HG03159 (cell line): ENCODE measurements at regions not wholly inside any gene's neighbourhood (a gene's known extent, or its start where the extent isn't known, plus 50 kb on each side); places are given as distances from the start of the nearest gene placed in this dataset.
"Not testable (repeated sequence)": the region's sequence is repeated elsewhere in the genome, so short reads cannot be mapped to it uniquely, and the experiment has no call there.

Experiments used
- ATAC-seq: cut with Tn5 transposase; IDR thresholded peaks from one replicate; pipeline ENCODE4 v1.9.1; 2021; ENCODE audit warnings: mild to moderate bottlenecking, moderate library complexity; ENCODE audit not compliant: unreplicated experiment

DNA sequence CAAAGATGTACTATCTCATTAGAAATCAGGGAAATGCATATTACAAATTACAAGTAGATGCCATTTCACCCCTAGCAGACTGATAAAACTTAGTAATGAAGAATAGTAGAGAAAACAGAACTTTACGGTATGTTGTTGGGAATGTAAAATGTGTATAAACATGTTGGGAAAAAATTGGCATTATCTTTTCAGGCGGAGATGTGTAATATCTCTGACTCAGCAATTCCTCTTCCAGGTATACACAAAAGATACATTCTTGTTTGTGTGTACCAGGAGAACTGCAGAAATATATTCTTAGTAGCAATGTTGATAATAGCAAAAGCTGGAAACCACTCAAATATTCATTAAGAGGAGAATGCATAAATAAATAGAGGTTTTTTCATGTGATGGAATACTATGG is 204.5 kb downstream of the LPIN1 start:
- no peak for ATAC-seq

DNA sequence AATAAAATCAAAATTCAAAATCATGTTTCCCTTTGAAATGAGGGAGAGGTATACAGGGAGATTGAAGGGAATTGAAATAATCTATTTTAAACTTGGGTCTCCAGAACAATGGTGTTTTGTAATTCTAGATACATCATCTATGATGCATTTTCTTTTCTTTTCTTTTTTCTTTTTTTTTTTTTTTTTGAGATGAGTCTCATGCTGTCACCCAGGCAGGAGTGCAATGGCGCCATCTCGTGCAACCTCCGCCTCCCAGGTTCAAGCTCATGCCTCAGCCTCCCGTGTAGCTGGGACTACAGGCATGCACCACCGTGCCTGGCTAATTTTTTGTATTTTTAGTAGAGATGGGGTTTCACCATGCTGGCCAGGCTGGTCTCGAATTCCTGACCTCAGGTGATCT is 205.1 kb downstream of the LPIN1 start:
- not testable (repeated sequence) for ATAC-seq

DNA sequence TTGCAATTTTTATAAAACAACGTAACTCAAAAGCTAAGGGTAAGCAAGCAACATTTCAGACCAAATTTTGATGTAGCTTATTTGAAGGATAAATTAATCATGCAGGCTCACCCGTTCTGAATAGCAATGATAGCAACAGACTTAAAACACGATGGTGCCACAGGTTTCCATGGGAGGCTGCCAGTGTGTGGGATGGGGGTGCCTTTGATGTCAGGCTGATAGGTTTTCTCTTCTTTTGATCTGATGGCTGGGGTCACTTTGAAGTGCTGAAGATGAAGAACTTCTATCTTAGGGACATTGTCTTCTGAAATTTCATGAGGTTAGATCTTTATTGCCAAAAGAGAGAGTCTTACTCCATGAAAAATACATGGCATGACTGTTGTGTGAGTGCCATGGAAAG is 206.8 kb downstream of the LPIN1 start:
- ATAC-seq = no peak

DNA sequence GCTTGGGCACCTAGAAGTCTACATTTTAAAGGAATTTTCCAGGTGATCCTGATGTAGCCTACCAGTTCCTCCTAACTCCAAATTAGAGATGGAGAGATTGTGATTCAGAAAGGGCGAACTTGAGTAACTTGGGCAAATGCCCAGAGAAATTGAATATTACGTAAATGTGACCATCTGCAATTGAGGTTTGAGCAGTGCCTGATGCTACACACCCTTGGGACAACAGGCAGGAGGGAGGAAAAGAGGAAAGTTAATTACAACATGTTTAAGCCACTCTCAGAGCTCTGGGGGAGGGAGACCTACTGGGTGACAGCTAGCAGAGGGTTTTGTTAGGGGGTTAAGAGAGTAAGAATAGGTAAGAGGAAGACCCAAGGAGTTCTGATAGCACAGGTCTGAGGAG is 208.9 kb downstream of the LPIN1 start:
- no peak for ATAC-seq

DNA sequence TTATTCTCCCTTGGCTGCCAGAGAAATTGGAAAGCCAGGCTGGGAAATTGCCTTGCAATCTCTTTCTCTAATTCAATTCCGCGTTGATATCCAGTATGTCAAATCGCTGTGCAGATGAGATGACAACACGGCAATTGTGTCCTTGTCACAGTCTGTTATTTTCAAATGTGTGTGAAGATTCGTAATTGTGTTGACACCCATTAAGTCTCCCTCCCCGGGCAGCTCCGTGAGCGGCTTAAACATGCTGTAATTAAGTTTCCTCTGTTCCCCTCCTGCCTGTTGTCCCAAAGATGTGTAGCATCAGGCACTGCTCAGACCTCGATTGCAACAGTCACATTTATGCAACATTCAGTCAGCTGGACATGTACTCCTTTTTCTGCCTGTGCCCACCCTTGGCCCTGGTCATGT is 209.5 kb downstream of the LPIN1 start:
- no peak for ATAC-seq

DNA sequence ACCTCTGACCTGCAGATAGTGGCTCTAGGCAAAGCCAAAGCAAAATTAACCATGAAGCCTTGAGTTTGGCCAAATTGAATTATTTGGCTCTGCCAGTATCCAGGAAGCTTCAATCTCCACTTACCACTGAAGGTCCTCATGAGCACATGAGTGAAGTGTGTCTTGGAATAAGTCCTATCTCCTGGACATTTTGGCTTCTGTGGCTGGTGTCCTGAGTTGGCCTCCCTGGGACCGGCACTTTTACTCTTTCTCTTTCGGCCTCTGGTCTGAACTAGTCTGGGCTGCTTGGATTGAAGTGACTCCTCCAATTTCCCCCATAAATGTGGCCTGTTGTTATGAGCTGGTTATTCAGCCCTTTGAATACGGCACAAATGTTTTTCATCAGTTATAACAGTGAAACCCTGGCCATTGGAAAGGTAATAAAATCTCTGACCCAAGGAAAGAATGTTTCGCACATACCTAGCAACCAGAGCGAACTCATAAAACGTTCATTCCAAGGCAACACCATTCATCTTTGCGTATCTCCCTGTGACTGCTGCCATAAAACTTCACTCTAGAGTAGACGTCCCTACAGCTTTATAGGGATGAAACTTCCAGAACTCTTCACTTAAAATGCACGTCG is 216.4 kb downstream of the LPIN1 start:
- ATAC-seq = no peak

DNA sequence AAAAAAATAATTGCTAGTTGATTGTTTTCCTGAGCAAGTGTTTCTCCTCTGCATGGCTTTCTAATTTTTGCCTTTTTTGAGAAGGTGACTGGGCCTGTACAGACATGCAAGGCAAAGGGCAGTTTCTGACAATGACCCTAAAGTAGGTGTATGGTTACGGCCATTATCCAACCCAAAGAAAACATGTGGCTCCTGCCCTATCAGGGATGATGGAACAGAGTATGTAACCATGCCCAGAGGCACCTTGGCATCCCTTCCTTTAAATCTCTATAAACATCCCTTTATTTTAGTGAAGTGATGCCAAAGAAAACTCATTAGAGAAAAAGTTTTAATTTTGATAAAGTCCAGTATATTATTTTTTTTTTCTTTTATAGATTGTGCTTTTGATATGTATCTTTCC is 217.5 kb downstream of the LPIN1 start:
- no peak for ATAC-seq

DNA sequence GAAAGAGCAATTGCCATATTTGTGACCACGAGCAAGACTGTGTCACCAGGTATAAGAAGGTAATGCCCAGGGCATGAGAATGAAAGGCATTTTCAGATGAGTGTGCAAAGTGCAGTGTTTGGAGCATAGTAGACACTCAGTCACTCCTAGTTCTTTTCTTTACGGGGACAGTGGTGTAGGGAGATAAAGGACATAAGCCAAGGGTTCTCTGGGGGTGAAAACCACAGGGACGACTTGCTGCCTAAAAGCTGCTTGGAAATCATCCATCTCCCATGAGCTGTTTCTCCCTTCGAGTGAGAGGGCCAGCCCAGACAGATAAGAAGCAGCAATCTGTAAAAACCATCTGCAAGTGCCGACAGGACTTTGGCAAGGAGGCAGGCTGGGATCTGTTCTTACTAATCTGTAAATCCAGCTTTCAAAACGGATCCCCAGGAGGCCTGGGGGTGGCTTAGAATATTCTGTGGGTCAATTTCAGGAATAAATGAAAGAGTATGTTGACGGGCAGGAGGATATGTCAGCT is 221.6 kb downstream of the LPIN1 start:
- no peak for ATAC-seq

DNA sequence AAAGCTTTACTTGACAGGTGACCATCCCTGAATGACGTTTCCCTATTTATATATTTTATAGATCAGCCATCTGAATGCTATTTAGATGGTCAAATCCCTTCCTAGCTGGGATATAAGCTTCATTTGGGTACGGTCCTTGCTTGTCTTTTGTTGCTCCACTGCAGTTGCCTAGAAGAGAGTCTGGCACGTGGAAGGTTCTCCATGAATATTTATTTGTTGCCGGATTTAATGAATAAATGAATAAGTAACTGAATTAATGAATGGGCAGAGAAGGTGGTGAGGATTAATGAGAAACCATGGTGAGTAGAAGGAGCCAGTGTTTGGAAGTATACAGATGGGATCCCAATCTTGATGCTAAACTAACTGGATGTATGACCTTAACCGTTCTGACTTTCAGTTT is 222.1 kb downstream of the LPIN1 start:
- ATAC-seq = no peak

DNA sequence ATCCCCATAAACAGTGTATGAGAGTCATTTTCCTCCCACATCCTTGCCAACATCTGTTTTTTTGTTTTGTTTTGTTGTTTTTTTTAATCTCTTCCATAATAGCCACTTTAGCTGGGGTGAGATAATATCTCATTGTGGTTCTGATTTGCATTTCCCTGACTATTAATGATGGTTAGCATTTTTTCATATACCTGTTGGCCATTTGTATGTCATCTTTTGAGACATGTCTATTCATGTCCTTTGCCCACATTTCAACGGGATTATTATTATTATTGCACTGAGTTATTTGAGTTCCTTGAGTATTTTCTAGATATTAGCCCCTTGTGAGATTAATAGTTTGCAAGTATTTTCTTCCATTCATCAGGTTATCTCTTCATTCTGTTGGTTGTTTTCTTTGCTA is 223.3 kb downstream of the LPIN1 start:
- ATAC-seq = no peak

DNA sequence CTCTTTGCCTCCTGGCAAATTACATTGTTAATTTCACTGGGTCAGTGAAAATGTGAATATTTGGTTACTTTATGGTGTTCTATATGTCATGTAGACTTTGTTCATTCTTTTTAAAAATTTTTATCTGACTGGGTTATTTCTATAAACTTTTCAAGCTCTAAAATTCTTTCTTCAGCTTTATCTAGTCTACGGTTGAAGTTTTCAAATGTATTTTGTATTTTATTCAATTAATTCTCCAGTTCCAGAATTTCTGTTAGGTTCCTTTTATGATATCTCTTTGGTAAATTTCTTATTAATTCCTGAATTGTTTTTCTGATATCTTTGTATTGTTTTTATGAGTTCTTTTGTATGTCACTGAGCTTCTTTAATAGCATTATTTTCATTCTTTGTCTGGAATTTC is 228.1 kb downstream of the LPIN1 start:
- no peak for ATAC-seq

DNA sequence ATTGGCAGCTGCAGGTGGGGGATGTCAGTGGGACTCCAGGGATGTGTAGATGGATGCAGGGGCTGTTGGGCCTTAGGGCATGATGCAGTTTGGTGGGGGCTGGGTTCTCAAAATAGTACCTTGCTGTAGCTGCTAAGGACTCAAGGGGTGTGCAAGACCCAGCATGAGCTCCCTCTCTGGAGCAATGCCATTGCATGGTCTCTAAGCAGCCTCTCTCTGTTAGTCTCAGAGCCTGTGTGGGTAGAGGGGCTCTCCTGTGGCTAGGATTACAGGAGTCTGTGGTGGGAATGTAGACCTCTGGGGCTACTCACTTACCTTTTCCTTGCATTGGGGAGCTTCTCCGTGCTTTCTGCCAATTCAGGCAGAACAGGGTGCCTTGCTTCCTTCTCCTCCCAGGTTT is 228.9 kb downstream of the LPIN1 start:
- no peak for ATAC-seq

DNA sequence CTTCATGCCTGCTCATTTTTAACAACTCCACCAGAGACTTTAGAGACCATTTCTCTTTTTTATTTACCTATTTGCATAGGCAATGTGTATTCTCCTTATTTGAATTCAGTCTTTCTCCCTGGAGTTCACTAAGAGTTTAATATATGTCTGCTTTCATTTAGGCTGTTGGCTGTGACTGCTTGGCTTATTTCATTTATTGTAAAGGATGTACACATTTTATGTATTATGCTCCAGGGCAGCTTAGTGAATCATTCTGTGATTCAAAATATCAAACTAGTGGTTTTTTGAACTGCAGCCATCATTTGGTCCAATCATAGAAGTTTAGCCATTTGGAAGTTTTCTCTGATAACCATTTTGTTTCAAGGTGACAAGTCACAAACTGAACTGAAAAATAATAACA is 229.6 kb downstream of the LPIN1 start:
- ATAC-seq = no peak

DNA sequence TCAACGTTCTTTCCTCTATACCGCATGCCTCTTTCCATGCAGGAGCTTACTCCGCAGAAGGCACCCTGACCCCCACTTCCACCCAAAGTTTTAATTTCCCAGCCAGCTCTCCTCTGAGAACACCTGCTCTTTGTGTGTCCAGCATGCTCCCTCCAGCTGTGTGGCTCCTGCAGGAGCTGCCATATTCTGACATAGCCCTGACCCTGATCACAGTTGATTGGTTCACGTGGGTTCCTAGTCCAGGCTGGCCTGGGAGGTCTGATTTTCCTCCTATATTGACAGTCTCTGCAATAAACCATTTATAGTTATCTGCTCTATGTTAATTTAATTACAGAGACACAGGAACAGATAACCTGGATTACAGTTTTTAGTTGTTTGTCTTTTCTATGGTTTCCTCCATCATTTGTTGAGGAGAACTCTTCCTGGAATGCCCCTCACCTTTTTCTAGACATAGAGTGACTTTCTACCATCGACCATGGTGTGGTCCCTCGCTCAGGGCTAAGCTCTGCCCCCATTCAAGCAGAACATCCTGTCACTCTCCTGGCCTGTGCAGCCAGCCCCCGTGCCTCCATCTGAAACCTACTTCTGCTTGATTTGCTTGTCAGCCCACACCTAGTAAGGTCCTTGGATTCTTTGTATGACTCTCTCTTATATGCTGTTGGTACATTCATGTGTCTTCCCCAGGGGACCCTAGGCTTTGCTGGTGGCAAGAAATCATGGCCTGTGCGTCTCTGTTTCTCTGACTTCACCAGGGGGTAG is 231.5 kb downstream of the LPIN1 start:
- ATAC-seq = no peak

DNA sequence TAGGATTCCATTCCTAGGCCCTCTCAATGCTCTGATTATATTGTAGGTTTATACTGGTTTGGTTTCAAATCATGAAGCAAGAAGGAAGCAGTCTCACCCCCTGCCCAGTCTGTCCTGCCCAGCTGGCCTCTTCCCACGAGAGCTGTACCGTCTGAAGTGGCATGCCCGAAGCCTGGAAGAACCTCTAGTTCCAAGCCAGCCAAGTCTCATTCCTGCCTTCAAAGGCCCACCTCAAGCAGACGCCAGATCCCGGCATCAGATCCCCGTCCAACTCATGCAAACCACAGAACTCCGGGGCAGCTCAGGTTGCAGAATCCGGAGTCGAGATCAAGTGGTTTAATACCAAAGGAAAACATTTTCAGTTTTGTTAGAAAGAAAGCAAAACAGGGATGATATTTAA is 234.4 kb downstream of the LPIN1 start:
- no peak for ATAC-seq

DNA sequence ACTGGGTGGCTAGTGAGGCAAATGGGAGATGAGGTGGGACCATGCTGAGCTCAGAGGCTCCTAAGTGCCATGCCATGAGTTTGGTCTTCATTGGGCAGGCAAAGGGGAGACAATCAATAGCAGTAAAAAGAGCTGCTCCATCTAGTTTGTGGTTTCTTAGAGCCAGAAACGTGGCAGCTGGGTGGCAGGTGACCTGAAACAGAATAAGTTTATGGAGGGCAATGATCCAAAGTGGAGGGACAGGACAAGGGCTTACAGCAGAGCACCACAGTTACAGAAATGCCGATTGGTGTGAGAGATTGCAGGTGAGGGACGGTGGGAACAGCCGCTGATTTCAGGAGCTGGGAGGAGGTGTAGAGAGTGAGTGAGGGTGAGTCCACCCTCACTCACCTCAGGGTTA is 237.0 kb downstream of the LPIN1 start:
- no peak for ATAC-seq

DNA sequence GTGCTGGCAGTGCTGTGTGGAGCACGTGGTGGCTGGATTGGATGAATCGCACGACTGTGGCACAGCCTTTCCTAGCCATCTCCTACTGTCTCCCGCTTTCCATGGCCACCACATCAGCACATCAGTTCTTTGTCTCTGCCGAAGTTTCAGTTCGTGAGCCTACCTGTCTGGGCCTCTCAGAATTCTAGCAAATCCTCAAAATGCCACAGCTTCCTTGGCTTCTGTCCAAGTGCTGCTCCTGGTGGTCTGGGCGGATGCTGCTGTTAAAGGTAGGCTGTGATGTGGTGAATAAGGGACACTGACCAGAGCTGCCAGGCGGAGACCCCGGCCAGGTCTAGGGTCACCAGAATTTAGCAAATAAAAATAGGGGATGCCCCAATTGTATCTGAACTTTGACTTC is 237.4 kb downstream of the LPIN1 start:
- no peak for ATAC-seq

DNA sequence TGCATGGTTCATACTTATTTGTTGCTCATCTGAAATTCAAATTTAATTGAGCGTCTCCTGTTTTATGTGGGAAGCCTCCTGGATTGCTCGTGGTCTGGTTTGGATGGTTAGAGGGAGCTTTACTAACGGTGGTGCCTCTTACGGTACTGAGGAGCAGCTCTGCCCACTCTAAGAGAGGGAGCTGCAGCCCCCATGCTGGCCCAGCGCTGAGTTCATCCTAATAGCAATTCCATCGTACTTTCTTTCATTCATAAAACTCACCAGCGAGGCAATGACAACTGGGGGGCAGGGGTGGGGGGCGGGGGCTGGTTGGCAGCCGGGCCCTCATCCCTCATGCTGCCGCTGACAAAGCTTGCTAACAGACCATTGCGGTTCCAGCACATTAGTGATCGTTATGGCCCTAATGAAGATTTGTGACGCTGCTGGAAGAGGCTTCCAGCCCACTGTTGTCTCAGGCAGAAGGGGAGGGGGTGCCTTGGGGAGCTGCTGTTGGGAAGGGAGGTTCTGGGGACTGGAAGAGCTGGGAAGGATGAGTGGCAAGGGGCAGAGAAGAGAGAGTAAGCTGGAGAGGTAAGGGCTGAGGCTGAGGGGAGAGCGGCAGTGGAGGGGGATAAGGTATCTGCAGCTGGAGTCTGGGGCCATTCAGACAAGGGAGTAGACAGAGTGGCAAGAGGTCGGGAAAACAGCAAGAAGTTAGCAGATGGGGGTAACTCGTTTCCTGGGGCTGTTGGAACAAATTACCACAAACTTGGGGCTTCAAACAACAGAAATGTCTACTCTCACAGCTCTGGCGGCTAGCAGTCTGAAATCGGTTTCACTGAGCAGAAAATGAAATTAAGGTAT is 238.1 kb downstream of the LPIN1 start:
- ATAC-seq = no peak

DNA sequence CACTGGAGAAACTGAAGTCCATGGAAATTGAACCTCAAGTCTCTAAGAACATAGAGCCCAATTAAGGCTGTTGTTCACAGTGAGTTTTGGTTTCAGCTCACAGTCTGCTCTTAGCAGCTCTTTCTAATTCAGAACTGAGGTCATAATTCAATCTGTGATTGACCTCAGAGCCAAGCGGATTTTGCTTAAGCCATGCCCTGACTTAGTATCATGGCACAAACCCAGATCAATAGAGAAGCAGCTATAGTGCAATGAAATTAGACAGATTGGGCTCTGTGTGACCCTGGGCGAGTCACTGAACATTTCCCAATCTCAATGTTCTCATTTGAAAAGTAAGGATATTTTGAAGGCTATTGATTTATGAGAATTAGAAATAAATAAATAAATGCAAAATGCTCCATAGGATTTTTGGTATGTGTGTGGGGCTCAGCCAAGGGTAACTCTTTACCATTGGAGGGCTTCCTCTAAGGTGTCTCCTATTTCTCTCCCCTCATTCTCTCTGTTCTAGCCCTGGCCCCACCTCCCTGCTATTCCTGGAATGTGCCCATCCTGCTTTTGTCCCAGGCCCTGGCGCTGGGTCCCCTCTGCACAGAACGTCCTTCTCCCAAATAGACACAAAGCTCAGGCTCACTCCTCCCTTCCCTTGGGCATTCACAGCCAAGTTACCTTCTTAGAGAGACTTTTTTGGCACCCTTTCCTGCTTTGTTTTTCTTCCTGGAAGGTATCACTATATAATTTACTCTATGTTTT is 239.6 kb downstream of the LPIN1 start:
- ATAC-seq = no peak

DNA sequence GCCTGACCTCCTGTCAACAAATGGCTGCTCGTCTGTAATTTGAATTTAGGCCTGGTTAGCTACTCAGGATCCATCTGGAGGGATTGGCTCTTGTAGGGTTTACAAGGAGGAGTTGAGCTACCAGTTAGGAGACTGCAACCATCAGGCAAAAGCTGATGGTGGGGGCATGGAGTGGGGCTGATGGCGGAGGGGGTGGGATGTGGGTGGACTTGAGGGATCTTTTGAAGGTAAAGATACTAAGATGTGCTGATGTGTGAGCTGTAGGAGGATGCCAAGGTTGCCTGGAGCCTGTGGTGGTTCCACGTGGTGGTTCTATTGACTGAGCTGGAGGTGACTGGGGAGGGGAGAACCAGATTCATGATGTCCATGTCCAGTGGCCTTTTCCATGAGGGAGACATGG is 240.7 kb downstream of the LPIN1 start:
- no peak for ATAC-seq
